ENCODE measurements at regions not wholly inside any gene's neighbourhood (a gene's known extent, or its start where the extent isn't known, plus 50 kb on each side); places are given as distances from the start of the nearest gene placed in this dataset.
"Not testable (repeated sequence)": the region's sequence is repeated elsewhere in the genome, so short reads cannot be mapped to it uniquely, and the experiment has no call there.

DNA sequence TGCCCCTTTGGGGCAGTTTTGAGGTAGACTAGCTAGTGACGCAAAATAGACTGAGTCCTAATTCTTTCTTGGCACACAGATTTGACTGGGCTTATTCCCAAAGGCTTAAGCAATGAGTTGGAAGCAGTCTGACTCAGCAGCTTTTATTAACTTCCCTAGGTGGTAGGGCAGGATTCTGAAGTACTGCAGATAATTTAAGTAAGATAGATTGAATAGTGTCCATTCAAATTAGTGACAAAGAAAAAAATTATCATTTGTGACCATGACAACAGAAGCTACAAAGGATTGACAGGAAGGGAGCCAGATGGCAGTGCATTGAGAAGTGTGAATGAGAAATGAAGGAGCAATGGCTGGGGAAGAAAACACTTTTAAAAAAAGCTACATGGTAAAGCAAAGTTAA is 649.4 kb downstream of the CDH9 start:
- TF ChIP-seq, protein P1, sequence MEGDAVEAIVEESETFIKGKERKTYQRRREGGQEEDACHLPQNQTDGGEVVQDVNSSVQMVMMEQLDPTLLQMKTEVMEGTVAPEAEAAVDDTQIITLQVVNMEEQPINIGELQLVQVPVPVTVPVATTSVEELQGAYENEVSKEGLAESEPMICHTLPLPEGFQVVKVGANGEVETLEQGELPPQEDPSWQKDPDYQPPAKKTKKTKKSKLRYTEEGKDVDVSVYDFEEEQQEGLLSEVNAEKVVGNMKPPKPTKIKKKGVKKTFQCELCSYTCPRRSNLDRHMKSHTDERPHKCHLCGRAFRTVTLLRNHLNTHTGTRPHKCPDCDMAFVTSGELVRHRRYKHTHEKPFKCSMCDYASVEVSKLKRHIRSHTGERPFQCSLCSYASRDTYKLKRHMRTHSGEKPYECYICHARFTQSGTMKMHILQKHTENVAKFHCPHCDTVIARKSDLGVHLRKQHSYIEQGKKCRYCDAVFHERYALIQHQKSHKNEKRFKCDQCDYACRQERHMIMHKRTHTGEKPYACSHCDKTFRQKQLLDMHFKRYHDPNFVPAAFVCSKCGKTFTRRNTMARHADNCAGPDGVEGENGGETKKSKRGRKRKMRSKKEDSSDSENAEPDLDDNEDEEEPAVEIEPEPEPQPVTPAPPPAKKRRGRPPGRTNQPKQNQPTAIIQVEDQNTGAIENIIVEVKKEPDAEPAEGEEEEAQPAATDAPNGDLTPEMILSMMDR (IDR thresholded peaks at IDR 0.05), result no peak
- Histone ChIP-seq H3K4me1 (no peaks in the 10 kb centered on the region), H3K4me3 (no peak overlapping the region), H3K36me3 (no peaks in the 10 kb centered on the region), H3K27ac (no peak overlapping the region), H3K9me3 (peaks cover 0 to 5% of the 10 kb centered on the region in 2 donors), H3K27me3 (no peaks in the 10 kb centered on the region)
- DNase-seq (no peak), ATAC-seq (no peak)
- intact Hi-C loops (cut with DNase I), result no loop called here

DNA sequence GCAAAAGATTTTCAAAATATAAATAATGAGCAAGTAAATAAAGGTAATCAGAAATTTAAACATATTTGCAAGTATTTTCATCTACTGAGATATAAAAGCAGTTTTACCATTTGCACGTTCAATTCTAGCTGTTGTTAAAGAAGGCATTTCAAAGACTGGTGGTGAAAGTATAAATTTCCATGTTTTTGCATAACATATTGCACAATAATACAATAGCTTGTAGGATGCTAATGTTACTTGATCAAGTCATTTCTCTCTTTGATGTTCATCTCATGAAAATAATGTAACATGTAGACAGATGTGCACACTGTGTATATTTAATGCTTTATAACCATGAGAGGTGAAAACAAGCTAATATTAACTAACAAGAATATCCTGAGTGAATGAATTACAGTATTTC is 651.9 kb downstream of the CDH9 start:
- DNase-seq (no peak), ATAC-seq (no peak)
- peaks cover 0 to 5% of the 10 kb centered on the region in 2 donors for H3K9me3 ChIP-seq
- no peaks in the 10 kb centered on the region for H3K27me3 ChIP-seq
- H3K27ac ChIP-seq, result no peak overlapping the region
- no peaks in the 10 kb centered on the region for H3K36me3 ChIP-seq
- H3K4me1 ChIP-seq, result no peaks in the 10 kb centered on the region
- no peak overlapping the region for H3K4me3 ChIP-seq
- intact Hi-C loops (cut with DNase I), result no loop called here
- TF ChIP-seq, protein P1 (IDR thresholded peaks at IDR 0.05), result no peak

DNA sequence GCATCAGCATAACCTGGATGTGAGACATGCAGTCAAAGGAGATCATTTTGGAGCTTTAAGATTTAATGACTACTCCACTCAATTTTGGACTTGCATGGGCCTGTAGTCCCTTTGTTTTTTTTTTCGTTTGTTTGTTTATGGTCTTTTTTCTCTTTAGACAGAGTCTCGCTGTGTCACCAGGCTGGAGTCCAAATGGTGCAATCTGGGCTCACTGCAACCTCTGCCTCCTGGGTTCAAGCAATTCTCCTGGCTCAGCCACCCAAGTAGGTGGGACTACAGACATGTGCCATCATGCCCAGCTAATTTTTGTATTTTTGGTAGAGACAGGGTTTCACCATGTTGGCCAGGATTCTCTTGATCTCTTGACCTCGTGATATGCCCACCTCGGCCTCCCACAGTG is 673.8 kb downstream of the CDH9 start:
- H3K4me1 ChIP-seq; DNase-seq; H3K27ac ChIP-seq; H3K36me3 ChIP-seq; intact Hi-C loops (cut with DNase I); H3K4me3 ChIP-seq; ATAC-seq; H3K27me3 ChIP-seq: not testable (repeated sequence)
- peaks cover 0 to 52% of the 10 kb centered on the region in 2 donors for H3K9me3 ChIP-seq

DNA sequence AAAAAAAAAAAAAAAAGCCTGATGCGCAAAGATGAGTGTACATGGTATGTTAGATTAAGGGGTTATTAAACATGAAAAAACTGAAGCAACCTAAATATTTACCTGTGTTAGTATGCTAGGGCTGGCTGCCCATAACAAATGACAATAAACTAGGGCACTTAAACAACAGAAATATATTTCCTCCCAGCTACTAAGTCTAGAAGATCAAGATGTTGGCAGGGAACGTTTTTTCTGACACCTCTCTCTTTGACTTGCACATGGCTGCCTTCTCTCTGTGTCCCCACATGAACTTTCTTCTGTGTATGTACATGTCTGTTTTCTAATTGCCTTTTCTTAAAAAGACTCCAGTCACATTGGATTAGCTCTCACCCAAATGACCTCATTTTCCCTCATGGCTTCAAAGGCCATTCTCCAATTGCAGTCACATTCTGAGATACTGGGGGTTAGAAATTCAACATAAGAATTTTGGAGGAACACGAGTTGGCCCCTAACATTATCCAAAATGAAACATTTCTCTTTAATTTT is 694.5 kb downstream of the CDH9 start:
- ATAC-seq (no peak), DNase-seq (no peak)
- H3K4me3 ChIP-seq, result no peak overlapping the region
- no peaks in the 10 kb centered on the region for H3K4me1 ChIP-seq
- H3K27me3 ChIP-seq, result no peaks in the 10 kb centered on the region
- intact Hi-C loops (cut with DNase I), result no loop called here
- no peaks in the 10 kb centered on the region for H3K36me3 ChIP-seq
- TF ChIP-seq, protein P1 (IDR thresholded peaks at IDR 0.05), result no peak
- peaks cover 0 to 4% of the 10 kb centered on the region in 2 donors for H3K9me3 ChIP-seq
- no peak overlapping the region for H3K27ac ChIP-seq

DNA sequence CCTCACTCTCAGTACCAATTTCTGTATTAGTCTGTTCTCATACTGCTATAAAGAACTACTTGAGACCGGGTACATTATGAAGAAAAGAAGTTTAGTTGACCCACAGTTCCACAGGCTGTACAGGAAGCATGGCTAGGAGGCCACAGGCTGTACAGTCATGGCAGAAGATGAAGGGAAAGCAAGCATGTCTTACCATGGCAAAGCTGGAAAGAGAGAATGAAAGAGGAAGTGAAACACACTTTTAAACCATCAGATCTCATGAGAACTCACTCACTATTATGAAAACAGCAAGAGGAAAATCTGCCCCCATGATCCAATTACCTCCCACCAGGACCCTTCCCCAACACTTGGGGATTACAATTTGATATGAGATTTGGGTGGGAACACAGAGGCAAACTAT is 698.8 kb downstream of the CDH9 start:
- DNase-seq (no peak), ATAC-seq (no peak)
- H3K4me1 ChIP-seq, result no peaks in the 10 kb centered on the region
- H3K27me3 ChIP-seq, result no peaks in the 10 kb centered on the region
- no peak overlapping the region for H3K4me3 ChIP-seq
- peaks cover 0 to 9% of the 10 kb centered on the region in 2 donors for H3K9me3 ChIP-seq
- no peak overlapping the region for H3K27ac ChIP-seq
- intact Hi-C loops (cut with DNase I), result no loop called here
- H3K36me3 ChIP-seq, result no peaks in the 10 kb centered on the region
- TF ChIP-seq, protein P1 (IDR thresholded peaks at IDR 0.05), result no peak

DNA sequence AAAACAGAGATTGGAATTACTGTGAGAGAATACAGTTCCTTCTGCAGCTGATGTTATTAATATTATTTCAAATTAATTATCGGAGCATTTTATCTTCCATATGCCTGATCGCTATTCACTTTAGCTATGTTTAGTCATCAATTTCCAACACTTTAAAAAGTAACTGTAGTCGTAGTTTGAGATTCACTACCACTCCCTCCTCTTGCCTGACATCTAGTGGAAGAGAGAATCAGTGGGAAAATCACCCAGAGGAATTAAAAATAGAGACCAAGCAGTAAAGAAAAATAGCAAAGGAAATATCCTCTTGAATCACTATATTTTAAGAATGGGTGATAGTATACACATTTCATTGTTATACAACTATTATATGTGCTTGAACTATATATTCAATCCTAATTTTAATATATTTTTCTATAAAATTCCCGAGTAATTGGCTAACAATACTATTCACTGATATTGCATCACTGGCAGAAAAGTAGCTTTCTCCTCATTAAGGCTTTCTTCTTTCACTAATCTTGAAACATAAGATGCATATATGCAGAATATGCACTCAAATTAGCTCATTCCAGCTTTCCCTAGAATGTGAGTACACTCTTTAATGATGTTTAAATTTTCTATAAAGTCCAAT is 708.7 kb downstream of the CDH9 start:
- TF ChIP-seq, protein P1 (IDR thresholded peaks at IDR 0.05), result peak in 1 of 2 donors; percentile 23
- DNase-seq (peak in 1 of 4 donors; percentile 2), ATAC-seq (no peak)
- Histone ChIP-seq H3K9me3 (no peaks in the 10 kb centered on the region), H3K4me3 (no peak overlapping the region), H3K27ac (no peak overlapping the region), H3K4me1 (no peaks in the 10 kb centered on the region), H3K27me3 (no peaks in the 10 kb centered on the region), H3K36me3 (no peaks in the 10 kb centered on the region)
- intact Hi-C loops (cut with DNase I), result no loop called here

Data from left lung (tissue), 4 donors.